OCI-LY1 (cell line): ENCODE measurements at regions not wholly inside any gene's neighbourhood (a gene's known extent, or its start where the extent isn't known, plus 50 kb on each side); places are given as distances from the start of the nearest gene placed in this dataset.

Experiments used
- EZH2 ChIP-seq: fragments of 200-600 bp; sonication (generic), shearing (Covaris generic); IDR thresholded peaks from 2 replicates; pipeline ENCODE4 v1.8.0; 2017; ENCODE audit warnings: borderline replicate concordance, mixed run types, mild to moderate bottlenecking, antibody characterized with exemption, low read length, moderate library complexity, mixed read lengths
- TF ChIP-seq, protein P1 (sequence below): fragments of 200-600 bp; sonication (generic), shearing (Covaris generic); IDR thresholded peaks from 2 replicates; pipeline ENCODE4 v1.5.1; 2017; ENCODE audit warnings: mild to moderate bottlenecking, antibody characterized with exemption, low read length, moderate library complexity, mixed read lengths

DNA sequence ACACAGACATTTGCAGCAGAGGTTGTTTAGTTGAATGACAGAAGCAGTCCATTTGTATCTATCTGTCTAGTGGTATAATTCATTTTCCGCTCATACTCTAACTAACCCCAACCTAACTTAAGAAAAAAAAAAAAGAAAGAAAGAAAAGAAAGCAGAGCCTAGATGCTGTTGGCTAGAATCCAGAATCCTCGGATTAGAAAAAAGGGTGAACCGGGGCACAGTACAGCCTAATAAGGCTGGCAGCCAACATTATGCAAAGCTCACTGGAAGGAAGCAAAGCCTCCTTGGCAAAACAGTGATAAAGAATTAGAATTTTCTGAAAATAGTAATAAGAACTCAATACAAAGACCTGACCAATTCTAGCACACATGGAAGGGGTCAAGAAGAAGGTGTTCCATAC, 640.8 kb downstream of the TUSC7 start:
- TF ChIP-seq, protein P1, sequence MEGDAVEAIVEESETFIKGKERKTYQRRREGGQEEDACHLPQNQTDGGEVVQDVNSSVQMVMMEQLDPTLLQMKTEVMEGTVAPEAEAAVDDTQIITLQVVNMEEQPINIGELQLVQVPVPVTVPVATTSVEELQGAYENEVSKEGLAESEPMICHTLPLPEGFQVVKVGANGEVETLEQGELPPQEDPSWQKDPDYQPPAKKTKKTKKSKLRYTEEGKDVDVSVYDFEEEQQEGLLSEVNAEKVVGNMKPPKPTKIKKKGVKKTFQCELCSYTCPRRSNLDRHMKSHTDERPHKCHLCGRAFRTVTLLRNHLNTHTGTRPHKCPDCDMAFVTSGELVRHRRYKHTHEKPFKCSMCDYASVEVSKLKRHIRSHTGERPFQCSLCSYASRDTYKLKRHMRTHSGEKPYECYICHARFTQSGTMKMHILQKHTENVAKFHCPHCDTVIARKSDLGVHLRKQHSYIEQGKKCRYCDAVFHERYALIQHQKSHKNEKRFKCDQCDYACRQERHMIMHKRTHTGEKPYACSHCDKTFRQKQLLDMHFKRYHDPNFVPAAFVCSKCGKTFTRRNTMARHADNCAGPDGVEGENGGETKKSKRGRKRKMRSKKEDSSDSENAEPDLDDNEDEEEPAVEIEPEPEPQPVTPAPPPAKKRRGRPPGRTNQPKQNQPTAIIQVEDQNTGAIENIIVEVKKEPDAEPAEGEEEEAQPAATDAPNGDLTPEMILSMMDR = no peak
- no peak for TF ChIP-seq EZH2
